IMR-90 (cell line): ENCODE measurements at regions not wholly inside any gene's neighbourhood (a gene's known extent, or its start where the extent isn't known, plus 50 kb on each side); places are given as distances from the start of the nearest gene placed in this dataset.

ENCODE experiments used
- ATAC-seq: fragments of 200-7000 bp; cut with Tn5 transposase; 2 replicates; pipeline ENCODE4 v1.9.1; 2020; ENCODE audit warnings: low read depth, mild to moderate bottlenecking, moderate library complexity
- BruUV-seq: library from RNA; stranded (reverse); fragments of 400-500 nt; replicated peaks from 2 replicates; lab custom pipeline; 2021; lab: Mats Ljungman, UMichigan
- CTCF ChIA-PET: fragments of 300-600 bp; formaldehyde crosslinking; extraction: SDS; loops from one replicate; lab custom pipeline; 2021; ENCODE audit warnings: antibody characterized with exemption; lab: Yijun Ruan, JAX
- POLR2A ChIA-PET: fragments of 300-600 bp; sonication (Branson Sonifier 250); formaldehyde crosslinking; loops from one replicate; lab custom pipeline; 2022; ENCODE audit warnings: antibody characterized with exemption; ENCODE audit not compliant: unreplicated experiment; lab: Charles Lee
- DNase-seq: peaks from one replicate; pipeline ENCODE4 v3.0.0; 2013
- H2AFZ ChIP-seq: replicated peaks from 2 replicates; pipeline ENCODE3; 2013; ENCODE audit warnings: low read length, mild to moderate bottlenecking; ENCODE audit not compliant: poor library complexity
- H2AK5ac ChIP-seq: 2 replicates; pipeline ENCODE4 v1.6.1; 2013; ENCODE audit warnings: low read depth, low read length, inconsistent platforms
- H2AK9ac ChIP-seq: replicated peaks from 2 replicates; pipeline ENCODE3; 2013; ENCODE audit warnings: mild to moderate bottlenecking, low read depth, low read length, moderate library complexity; ENCODE audit not compliant: poor library complexity
- H2BK120ac ChIP-seq: 2 replicates; pipeline ENCODE4 v1.6.1; 2013; ENCODE audit warnings: low read depth, low read length, inconsistent platforms
- H2BK15ac ChIP-seq: 3 replicates; pipeline ENCODE4 v1.6.1; 2013; ENCODE audit warnings: low read depth, low read length, inconsistent platforms
- H2BK20ac ChIP-seq: 2 replicates; pipeline ENCODE4 v1.6.1; 2013; ENCODE audit warnings: low read depth, mild to moderate bottlenecking, inconsistent platforms, low read length, moderate library complexity
- H2BK5ac ChIP-seq: 2 replicates; pipeline ENCODE4 v1.6.1; 2013; ENCODE audit warnings: mild to moderate bottlenecking, low read depth, low read length, inconsistent platforms; ENCODE audit not compliant: poor library complexity, severe bottlenecking
- H3K14ac ChIP-seq: replicated peaks from 2 replicates; pipeline ENCODE4 v1.6.1; 2013; ENCODE audit warnings: low read depth, low read length, inconsistent platforms
- H3K18ac ChIP-seq: 2 replicates; pipeline ENCODE4 v1.6.1; 2013; ENCODE audit warnings: low read depth, low read length, control low read depth
- H3K23ac ChIP-seq: 2 replicates; pipeline ENCODE4 v1.6.1; 2013; ENCODE audit warnings: low read depth, low read length, inconsistent platforms
- H3K27ac ChIP-seq: 2 replicates; pipeline ENCODE4 v1.5.1; 2013; ENCODE audit warnings: mild to moderate bottlenecking, control low read depth, low read length; ENCODE audit not compliant: insufficient read depth
- H3K27me3 ChIP-seq: 2 replicates; pipeline ENCODE4 v1.6.1; 2013; ENCODE audit warnings: low read length; ENCODE audit not compliant: control insufficient read depth, insufficient read depth
- H3K36me3 ChIP-seq: 2 replicates; pipeline ENCODE4 v1.6.1; 2013; ENCODE audit warnings: low read length, mixed read lengths; ENCODE audit not compliant: control insufficient read depth, insufficient read depth
- H3K4ac ChIP-seq: 2 replicates; pipeline ENCODE4 v1.6.1; 2013; ENCODE audit warnings: low read depth, low read length, inconsistent platforms
- H3K4me1 ChIP-seq: 2 replicates; pipeline ENCODE4 v1.6.1; 2013; ENCODE audit warnings: low read length, mixed read lengths; ENCODE audit not compliant: control insufficient read depth, insufficient read depth
- H3K4me2 ChIP-seq: 2 replicates; pipeline ENCODE4 v1.6.1; 2013; ENCODE audit warnings: low read depth, mild to moderate bottlenecking, control low read depth, low read length, moderate library complexity
- H3K4me3 ChIP-seq: 2 replicates; pipeline ENCODE4 v1.5.1; 2013; ENCODE audit warnings: low read depth, mild to moderate bottlenecking, control low read depth, low read length, moderate library complexity; ENCODE audit not compliant: insufficient read depth
- H3K56ac ChIP-seq: 2 replicates; pipeline ENCODE4 v1.6.1; 2013; ENCODE audit warnings: low read length, inconsistent platforms; ENCODE audit not compliant: insufficient read depth; ENCODE audit errors: extremely low read depth
- H3K79me1 ChIP-seq, 2 experiments: 2 replicates each; pipeline ENCODE4 v1.6.1; 2013; ENCODE audit warnings: low read length in 2 of 2, inconsistent platforms in 1 of 2, low read depth in 1 of 2
- H3K9ac ChIP-seq: 2 replicates; pipeline ENCODE4 v1.6.1; 2013; ENCODE audit warnings: low read depth, low read length, control low read depth
- H3K9me1 ChIP-seq: 2 replicates; pipeline ENCODE4 v1.6.1; 2013; ENCODE audit warnings: low read length, inconsistent platforms; ENCODE audit not compliant: insufficient read depth
- H3K9me3 ChIP-seq: 2 replicates; pipeline ENCODE4 v1.6.1; 2013; ENCODE audit warnings: low read length; ENCODE audit not compliant: control insufficient read depth, insufficient read depth
- H4K20me1 ChIP-seq: 2 replicates; pipeline ENCODE4 v1.6.1; 2013; ENCODE audit warnings: low read length, inconsistent platforms; ENCODE audit not compliant: insufficient read depth
- H4K5ac ChIP-seq: 2 replicates; pipeline ENCODE4 v1.6.1; 2013; ENCODE audit warnings: mild to moderate bottlenecking, low read depth, low read length, control low read depth
- H4K8ac ChIP-seq, 2 experiments: 2 replicates each; pipeline ENCODE4 v1.6.1; 2013; ENCODE audit warnings: low read depth in 2 of 2, low read length in 2 of 2, control low read depth in 1 of 2, inconsistent platforms in 1 of 2
- H4K91ac ChIP-seq: 2 replicates; pipeline ENCODE4 v1.6.1; 2013; ENCODE audit warnings: low read depth, low read length, inconsistent platforms; ENCODE audit not compliant: insufficient read depth
- BHLHE40 ChIP-seq: fragments of 150-350 bp; IDR thresholded peaks from 2 replicates; pipeline ENCODE4 v1.6.1; 2016; ENCODE audit warnings: mild to moderate bottlenecking, low read depth, low read length
- CEBPB ChIP-seq: IDR thresholded peaks from 2 replicates; pipeline ENCODE4 v1.6.1; 2012; ENCODE audit warnings: low read depth, low read length, improper control_type of control experiment
- CHD1 ChIP-seq: IDR thresholded peaks from 2 replicates; pipeline ENCODE4 v1.6.1; 2012; ENCODE audit warnings: low read depth, low read length, improper control_type of control experiment
- FOS ChIP-seq: fragments of 150-350 bp; IDR thresholded peaks from 2 replicates; pipeline ENCODE4 v1.6.1; 2016; ENCODE audit warnings: low read depth, low read length
- MAFK ChIP-seq: IDR thresholded peaks from 2 replicates; pipeline ENCODE4 v1.6.1; 2012; ENCODE audit warnings: low read depth, low read length, improper control_type of control experiment
- MAZ ChIP-seq: IDR thresholded peaks from 2 replicates; pipeline ENCODE4 v1.6.1; 2012; ENCODE audit warnings: low read depth, mild to moderate bottlenecking, low read length, improper control_type of control experiment, moderate library complexity, borderline replicate concordance
- MXI1 ChIP-seq: IDR thresholded peaks from 2 replicates; pipeline ENCODE4 v1.6.1; 2012; ENCODE audit warnings: low read depth, mild to moderate bottlenecking, low read length, moderate library complexity, borderline replicate concordance
- NFE2L2 ChIP-seq: fragments of 150-350 bp; IDR thresholded peaks from 2 replicates; pipeline ENCODE4 v1.6.1; 2016; ENCODE audit warnings: low read depth, mild to moderate bottlenecking, low read length
- POLR2A ChIP-seq: IDR thresholded peaks from 2 replicates; pipeline ENCODE4 v1.6.1; 2012; ENCODE audit warnings: mild to moderate bottlenecking, low read depth, low read length
- RAD21 ChIP-seq: IDR thresholded peaks from 2 replicates; pipeline ENCODE4 v1.6.1; 2012; ENCODE audit warnings: low read length, improper control_type of control experiment
- RCOR1 ChIP-seq: IDR thresholded peaks from 2 replicates; pipeline ENCODE4 v1.6.1; 2012; ENCODE audit warnings: mild to moderate bottlenecking, low read length, improper control_type of control experiment; ENCODE audit not compliant: insufficient replicate concordance
- RFX5 ChIP-seq: IDR thresholded peaks from 2 replicates; pipeline ENCODE4 v1.8.0; 2012; ENCODE audit warnings: low read depth, mild to moderate bottlenecking, low read length, moderate library complexity
- SMC3 ChIP-seq: fragments of 150-350 bp; IDR thresholded peaks from 2 replicates; pipeline ENCODE4 v1.6.1; 2016; ENCODE audit warnings: low read depth, mild to moderate bottlenecking, antibody characterized with exemption, low read length, moderate library complexity
- dilution Hi-C: fragments of 300-500 bp; cut with HindIII; formaldehyde crosslinking; loops from one replicate; pipeline ENCODE4 v1.14.3; 2018; ENCODE audit warnings: low sequenced_read_pairs; ENCODE audit not compliant: unreplicated experiment
- in situ Hi-C: fragments of 300-500 bp; cut with MboI; formaldehyde crosslinking; loops from 3 replicates; pipeline ENCODE4 v1.14.3; 2019; ENCODE audit warnings: low sequenced_read_pairs, inconsistent platforms, mixed read lengths
- intact Hi-C: fragments of 100-400 bp; cut with micrococcal nuclease; formaldehyde crosslinking; loops from 2 replicates; pipeline ENCODE4 v1.10.0; 2022
- TF ChIP-seq, protein P1 (sequence below): conservative IDR thresholded peaks from 2 replicates; pipeline ENCODE4 v1.5.1; 2012; ENCODE audit warnings: mild to moderate bottlenecking, low read depth, low read length, improper control_type of control experiment
- TF ChIP-seq, protein P2 (sequence below): fragments of 150-350 bp; IDR thresholded peaks from 2 replicates; pipeline ENCODE4 v1.6.1; 2016; ENCODE audit warnings: low read depth, mild to moderate bottlenecking, low read length, moderate library complexity, borderline replicate concordance

DNA sequence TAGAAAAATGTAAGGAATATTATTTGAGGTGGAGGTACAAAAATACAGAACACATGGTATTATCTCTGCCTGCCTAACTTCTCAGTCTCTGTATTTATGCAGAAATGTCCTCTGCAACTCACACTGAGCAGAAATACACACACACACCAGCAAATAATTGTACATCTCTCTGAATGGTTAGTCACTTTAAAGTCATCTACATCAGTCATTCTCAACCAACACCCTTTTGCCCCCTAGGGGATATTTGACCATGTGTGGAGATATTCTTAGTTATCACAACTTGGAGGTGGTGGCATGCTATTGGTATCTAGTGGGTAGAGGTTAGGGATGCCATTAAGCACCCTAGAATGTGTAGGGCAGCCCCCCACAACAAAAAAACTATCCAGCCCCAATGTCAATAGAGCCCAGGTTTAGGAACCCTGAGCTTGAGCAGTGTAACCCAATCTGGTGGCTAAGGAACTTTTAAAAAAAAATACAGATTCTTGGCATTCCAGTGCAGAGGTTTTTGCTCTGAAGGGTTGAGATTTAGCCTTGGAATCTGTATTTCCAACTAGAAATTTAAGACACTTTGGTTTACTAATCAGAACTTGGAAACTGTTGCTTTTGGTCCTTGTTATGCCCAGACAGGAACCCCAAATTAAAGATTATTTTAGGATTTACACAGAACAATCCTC, 183.8 kb downstream of the TBX5 start:
- Histone ChIP-seq H4K91ac (no peak overlapping the region), H3K4me1 (no peaks in the 10 kb centered on the region), H3K27me3 (peaks cover 4% of the 10 kb centered on the region), H2AK5ac (no peak overlapping the region), H3K4me2 (no peak overlapping the region), H3K56ac (no peak overlapping the region), H2BK120ac (no peak overlapping the region), H3K36me3 (no peaks in the 10 kb centered on the region), H3K18ac (no peak overlapping the region), H2AFZ (no peak overlapping the region), H3K27ac (no peak overlapping the region), H3K79me1 (no peaks in the 10 kb centered on the region), H3K9ac (no peak overlapping the region), H2BK5ac (no peak overlapping the region), H3K14ac (no peak overlapping the region), H3K23ac (no peak overlapping the region), H2BK15ac (no peak overlapping the region), H2AK9ac (no peak overlapping the region), H3K4ac (no peak overlapping the region), H3K9me3 (no peaks in the 10 kb centered on the region), H4K8ac (no peak overlapping the region), H4K5ac (no peak overlapping the region), H2BK20ac (no peak overlapping the region), H4K20me1 (no peaks in the 10 kb centered on the region), H3K9me1 (no peaks in the 10 kb centered on the region), H3K4me3 (no peak overlapping the region)
- CTCF ChIA-PET: no interaction called here
- intact Hi-C loops: no loop called here
- no TSS peak for BruUV-seq
- DNase-seq: no peak
- dilution Hi-C loops: no loop called here
- POLR2A ChIA-PET: no interaction called here
- ATAC-seq: no peak
- in situ Hi-C loops: no loop called here
- TF ChIP-seq SMC3 (no peak), CHD1 (no peak), FOS (no peak), MAZ (no peak), NFE2L2 (no peak), RFX5 (no peak), BHLHE40 (no peak), RCOR1 (no peak), MXI1 (no peak), CEBPB (no peak), MAFK (no peak), POLR2A (no peak), RAD21 (no peak)
- TF ChIP-seq, protein P1, sequence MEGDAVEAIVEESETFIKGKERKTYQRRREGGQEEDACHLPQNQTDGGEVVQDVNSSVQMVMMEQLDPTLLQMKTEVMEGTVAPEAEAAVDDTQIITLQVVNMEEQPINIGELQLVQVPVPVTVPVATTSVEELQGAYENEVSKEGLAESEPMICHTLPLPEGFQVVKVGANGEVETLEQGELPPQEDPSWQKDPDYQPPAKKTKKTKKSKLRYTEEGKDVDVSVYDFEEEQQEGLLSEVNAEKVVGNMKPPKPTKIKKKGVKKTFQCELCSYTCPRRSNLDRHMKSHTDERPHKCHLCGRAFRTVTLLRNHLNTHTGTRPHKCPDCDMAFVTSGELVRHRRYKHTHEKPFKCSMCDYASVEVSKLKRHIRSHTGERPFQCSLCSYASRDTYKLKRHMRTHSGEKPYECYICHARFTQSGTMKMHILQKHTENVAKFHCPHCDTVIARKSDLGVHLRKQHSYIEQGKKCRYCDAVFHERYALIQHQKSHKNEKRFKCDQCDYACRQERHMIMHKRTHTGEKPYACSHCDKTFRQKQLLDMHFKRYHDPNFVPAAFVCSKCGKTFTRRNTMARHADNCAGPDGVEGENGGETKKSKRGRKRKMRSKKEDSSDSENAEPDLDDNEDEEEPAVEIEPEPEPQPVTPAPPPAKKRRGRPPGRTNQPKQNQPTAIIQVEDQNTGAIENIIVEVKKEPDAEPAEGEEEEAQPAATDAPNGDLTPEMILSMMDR: no peak
- TF ChIP-seq, protein P2, sequence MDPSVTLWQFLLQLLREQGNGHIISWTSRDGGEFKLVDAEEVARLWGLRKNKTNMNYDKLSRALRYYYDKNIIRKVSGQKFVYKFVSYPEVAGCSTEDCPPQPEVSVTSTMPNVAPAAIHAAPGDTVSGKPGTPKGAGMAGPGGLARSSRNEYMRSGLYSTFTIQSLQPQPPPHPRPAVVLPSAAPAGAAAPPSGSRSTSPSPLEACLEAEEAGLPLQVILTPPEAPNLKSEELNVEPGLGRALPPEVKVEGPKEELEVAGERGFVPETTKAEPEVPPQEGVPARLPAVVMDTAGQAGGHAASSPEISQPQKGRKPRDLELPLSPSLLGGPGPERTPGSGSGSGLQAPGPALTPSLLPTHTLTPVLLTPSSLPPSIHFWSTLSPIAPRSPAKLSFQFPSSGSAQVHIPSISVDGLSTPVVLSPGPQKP: no peak
